ENCODE measurements at regions not wholly inside any gene's neighbourhood (a gene's known extent, or its start where the extent isn't known, plus 50 kb on each side); places are given as distances from the start of the nearest gene placed in this dataset.

DNA sequence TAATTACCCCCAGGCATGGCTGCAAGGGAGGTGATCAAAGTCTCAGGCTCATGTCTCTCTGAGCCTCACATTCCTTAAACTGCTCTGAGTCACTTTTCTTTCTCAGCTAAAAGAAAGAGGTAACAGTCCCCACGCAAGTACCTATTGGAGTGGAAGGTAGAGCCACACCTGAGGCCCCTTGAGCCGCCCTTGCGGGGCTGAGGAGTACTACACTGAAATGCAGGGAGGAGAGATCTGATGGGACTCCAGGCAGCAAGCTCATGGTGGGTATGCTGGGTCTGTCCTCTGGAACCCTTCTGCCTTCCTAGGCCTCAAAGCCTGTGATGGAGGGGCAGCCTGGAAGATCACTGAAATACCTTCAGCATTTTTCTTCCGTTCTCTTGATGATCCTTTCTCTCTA is 960.0 kb downstream of the DNAJB9 start:
- TF ChIP-seq, protein P1, sequence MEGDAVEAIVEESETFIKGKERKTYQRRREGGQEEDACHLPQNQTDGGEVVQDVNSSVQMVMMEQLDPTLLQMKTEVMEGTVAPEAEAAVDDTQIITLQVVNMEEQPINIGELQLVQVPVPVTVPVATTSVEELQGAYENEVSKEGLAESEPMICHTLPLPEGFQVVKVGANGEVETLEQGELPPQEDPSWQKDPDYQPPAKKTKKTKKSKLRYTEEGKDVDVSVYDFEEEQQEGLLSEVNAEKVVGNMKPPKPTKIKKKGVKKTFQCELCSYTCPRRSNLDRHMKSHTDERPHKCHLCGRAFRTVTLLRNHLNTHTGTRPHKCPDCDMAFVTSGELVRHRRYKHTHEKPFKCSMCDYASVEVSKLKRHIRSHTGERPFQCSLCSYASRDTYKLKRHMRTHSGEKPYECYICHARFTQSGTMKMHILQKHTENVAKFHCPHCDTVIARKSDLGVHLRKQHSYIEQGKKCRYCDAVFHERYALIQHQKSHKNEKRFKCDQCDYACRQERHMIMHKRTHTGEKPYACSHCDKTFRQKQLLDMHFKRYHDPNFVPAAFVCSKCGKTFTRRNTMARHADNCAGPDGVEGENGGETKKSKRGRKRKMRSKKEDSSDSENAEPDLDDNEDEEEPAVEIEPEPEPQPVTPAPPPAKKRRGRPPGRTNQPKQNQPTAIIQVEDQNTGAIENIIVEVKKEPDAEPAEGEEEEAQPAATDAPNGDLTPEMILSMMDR (IDR thresholded peaks at IDR 0.05): no peak
- no peak for TF ChIP-seq POLR2A (IDR thresholded peaks at IDR 0.05)

Measured in body of pancreas (tissue), 4 donors.